Right hindlimb (tissue), 1 donor: ENCODE measurements at regions not wholly inside any gene's neighbourhood (a gene's known extent, or its start where the extent isn't known, plus 50 kb on each side); places are given as distances from the start of the nearest gene placed in this dataset.

Experiments used
- DNase-seq: peaks from one replicate; pipeline ENCODE4 v3.0.0-alpha.2; 2018

DNA sequence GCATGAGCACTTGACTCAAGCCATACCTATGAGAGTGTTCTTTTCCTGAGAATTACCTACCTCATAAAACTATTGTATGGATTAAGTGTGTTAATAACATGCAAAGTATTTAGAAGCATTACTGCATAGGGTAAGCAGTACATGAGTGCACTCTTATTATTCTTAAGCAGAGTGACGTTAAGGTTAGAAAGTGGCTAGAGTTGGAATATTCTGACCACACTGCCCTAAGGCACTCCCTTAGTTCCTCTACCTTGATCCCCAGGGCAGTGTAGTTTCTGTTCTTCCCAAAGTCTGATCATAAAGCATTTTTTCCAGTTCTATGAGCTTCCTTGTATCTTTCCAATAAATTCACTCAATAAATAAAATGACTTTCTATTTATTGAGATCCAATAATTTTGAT, 189.2 kb downstream of the PCSK1 start:
- DNase-seq: no peak

DNA sequence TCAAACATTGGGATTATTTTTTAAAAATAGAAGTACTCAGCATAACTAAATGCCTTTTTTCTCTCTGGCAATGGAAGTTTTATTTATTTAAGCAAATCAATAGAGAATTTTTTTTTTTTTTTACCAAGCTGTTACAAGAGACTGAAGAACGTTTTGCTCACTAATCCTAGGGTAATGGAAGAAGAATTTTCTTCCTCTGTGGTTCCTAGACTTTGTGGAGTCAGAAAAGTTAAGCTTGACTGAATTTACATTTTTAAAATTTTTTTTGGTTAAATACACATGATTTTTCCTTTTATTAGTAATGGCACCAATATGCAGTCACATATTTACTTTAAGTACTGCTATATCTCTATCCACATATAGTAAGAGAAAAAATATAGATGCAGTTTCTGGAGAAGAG, 189.8 kb downstream of the PCSK1 start:
- no peak for DNase-seq

DNA sequence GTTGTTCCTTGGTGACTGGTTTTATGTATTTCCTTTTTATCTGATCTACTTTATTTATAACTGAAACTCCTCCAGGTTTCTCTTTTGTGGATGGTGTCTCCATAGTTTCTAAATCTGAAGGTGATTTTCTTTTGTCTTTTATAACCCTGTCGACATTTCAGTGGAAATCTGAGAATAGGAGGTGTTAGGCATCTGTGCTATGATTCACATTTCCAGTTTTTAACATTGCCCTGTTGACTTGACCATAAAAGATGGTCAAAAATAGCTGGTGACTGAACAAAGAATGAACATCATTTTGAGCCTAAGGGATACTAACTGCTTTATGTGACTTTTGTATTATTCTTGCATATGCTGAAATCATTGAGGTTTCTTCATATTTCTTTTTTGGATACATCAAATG, 190.5 kb downstream of the PCSK1 start:
- no peak for DNase-seq

DNA sequence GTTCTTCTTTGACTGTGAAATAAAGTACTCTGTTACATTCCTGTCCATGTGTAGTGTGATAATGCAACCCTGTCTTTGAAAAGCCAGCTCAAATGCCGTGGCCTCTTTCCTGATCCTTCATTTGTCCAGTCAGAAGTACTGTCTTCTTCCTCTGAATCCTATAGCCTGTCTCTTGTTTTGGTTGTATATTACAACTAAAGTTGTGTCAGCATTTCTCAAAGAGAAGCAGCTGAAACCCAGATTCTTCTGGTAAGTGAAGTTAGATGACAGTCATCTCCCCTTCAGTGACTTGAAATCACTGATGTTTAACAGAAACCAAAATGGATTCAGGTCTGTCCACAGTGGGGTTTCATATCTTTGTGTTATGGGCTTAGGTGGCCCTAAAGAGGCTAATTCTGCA, 196.2 kb downstream of the PCSK1 start:
- no peak for DNase-seq

DNA sequence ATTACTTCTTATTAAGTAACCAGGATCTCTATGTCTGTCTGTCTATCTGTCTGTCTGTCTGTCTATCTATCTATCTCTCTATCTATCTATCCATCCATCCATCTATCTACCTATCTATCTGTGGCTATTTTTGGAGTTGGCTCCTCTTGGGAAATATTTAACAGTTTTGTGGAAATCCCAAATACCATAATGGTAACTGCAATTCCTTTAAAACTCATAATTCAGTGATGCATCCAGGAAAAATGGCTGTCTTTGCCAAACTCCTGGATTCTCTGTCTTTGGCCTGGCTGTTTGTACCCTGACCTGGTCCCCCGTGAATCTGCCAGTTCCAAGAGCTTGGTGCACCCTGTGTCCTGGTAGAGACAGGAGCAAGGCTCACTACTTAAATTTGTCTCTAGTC, 197.0 kb downstream of the PCSK1 start:
- DNase-seq: no peak

DNA sequence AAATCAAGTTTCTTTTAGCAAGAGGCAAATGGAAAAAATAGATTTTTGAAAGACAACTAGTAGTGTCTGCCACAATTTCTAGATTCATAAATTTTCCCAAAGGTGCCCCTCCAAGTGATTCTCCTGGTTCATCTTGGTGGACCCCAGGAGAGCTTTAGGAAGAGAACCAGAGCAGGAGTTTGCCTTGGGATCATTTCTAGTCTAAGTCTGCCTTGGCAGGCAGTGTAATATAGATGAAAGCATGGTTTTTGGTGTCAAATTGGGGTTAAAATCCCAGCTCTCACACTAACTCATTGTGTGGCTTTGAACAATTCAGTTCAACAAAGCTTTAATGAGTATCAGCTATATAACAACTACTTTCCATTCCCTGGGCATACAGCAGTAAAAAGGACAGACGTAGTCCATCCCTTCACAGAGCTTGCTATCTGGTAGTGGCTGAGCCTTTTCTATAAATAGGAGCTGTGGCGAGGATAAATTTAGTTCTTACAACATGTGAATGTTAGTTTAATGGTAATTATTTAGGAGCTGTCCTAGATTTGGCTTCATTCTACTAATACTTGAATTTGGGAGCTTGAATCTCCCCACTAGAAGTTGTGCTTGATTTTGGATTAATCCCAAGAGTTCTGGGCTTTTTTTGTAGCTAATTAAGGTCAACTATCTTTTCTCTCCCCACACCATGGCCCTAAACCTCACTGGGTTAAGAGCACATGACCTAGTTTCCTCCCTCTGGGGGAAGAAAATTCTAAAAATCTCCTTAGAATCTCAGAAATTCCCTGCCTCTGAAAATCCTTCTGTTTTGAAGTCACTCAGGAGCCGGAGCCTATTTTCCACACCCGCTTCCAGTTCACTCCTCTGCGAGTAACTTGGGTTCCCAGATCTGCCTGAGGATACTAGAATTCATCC, 197.8 kb downstream of the PCSK1 start:
- no peak for DNase-seq

- no peak for DNase-seq
These were observed 200.4 kb downstream of the PCSK1 start for GRCh38 chr5:96232602-96233001.

- DNase-seq: no peak
These were observed 203.9 kb downstream of the PCSK1 start for GRCh38 chr5:96229188-96229587.

DNA sequence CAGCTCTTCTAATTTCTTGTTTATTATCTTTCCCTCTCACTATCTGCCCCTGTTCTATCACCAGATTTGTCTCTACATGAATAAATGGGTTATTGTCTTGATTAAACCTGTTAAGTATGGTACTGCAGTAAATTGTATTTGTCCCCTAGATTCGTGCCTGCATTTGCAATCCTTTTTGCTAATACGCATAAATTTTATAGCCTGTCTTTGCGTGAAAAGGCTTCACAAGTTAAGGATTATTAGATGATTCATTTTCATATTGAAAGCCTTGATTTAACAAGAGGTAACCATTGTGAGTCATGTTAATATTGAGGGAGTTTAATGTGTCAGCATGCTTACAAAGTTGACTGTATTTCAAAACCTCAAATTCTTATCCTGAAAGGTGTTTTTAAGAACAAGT, 204.6 kb downstream of the PCSK1 start:
- DNase-seq: no peak

DNA sequence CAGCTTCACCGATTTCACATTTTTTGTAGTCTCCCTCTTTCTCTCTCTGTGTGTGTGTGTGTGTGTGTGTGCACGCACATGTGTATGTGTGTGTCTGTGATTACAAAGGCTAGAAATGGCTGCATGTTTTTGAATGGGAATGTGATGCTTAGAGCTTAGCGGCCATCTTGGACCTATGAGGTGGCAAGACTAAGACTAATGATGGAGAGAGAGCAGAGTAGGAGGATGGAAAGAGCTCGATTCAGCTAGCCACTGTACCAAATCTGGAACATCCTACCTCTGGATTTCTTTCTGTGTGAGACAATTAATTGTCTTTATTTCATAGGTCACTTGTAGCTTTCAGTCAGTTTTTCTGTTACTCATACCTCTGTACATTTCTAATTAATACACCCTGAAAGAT, 205.1 kb downstream of the PCSK1 start:
- no peak for DNase-seq

DNA sequence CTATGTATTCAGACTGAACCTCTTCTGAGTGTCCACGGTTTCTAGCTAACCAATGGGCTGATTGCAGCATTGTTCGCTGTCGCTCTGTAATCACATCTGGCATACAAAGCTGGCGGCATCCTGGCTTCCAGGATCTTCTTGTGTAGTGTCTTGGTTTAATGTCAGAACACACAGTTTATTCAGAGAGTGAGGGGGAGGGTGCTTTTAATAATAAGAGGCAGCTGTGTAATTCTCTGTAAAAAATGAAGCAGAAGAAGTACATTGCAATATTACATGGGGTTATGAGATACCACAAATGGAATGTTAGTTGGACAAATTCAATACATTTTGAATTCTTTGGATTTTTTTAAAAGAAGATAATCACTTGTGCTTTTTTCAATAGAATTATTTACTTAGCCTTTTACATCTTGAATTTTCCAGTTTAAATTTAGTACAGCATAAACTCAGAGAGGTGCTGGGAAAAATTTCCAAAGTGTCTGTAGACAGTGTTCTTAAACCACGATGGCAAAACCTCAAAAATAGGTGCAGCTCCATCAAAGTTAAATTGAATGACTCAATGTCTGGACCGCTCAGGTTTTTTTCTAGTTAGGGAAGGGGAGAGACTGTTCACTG, 206.0 kb downstream of the PCSK1 start:
- peak; percentile 72 for DNase-seq

DNA sequence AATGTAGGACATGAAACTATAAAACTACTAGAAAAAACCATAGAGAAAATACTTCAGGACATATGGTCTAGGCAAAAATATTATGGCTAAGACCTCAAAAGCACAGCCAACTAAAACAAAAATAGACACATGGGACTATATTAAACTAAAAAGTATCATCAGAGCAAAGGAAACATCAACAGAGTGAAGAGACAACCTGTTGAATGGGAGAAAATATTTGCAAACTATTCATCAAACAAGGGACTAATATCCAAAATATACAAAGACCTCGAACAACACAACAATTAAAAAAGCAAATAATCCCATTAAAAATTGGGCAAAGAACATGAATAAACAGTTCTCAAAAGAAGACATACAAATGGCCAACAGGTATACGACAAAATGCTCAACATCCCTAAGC, 210.9 kb downstream of the PCSK1 start:
- DNase-seq: no peak

DNA sequence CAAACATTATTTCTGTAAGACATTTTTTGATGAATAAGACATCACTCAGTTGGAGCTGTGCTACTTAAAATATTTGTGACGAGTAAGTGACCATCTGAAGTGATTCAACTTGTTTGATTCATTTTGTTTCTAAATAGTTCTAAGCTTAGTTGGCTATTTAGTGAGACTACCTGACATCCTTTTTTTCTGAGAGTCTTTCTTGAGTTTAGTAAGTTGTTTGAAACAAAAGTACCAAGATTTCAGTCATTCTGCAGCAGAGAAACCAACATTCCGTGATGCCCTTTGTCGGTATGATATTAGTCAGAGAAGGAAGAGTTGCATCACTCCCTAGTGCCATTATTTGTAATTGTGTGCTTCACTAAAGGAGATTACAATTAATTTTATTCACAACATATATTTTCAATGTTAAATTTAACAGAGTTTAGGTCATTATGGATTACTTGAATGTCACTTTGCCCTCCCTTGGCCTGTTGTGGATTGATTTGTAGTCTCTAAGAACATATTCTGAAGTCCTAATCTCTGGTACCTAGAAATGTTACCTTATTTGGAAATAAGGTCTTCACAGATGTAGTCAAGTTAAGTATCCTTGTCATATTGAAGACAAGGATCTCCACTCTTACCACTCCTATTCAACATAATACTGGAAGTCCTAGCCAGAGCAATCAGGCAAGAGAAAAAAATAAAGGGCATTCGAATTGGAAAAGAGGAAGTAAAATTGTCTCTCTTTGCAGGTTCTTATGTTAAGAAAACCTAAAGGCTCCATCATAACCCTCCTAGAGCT, 212.2 kb downstream of the PCSK1 start:
- no peak for DNase-seq

GRCh38 chr5:96219580-96220281, 213.3 kb downstream of the PCSK1 start:
- DNase-seq: no peak

- DNase-seq: no peak
These were observed 214.4 kb downstream of the PCSK1 start for GRCh38 chr5:96218653-96219052.

DNA sequence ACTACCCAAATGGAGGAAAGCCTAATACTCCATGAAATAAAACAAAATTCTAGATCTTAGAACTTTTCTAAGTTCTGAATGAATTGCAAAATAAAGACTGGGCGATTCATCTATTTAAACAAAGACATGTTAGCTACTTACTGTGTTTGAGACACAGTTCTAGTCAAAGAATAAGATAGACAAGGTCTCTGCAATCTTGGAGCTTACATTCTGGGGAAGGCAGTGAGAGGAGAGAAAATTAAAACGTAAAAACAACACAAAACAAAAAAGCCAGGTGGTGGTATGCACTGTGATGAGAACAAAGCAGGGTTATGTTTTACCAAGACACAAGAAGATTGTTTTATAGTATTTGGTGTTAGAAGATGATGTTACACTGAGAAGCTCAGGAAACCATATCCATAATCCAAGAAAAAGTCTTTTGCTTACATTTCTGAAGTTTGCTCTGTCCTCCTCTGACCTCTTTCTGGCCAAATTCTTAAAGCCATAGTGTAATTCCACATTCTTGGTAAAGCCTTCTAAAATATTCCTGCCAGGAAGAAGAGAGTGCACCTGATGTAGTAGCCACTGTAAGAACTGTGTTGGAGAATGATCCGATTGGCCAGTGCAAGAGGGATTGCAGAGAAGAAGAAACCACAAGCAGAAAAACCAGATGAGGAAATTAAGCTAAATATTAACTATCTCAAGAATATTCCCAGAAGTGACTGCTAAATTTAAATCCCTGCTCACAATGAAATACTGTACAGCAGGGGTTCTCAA, 218.4 kb downstream of the PCSK1 start:
- no peak for DNase-seq

- DNase-seq: no peak
These were observed 223.2 kb downstream of the PCSK1 start for GRCh38 chr5:96209829-96210228.

- DNase-seq: no peak
These were observed 225.6 kb downstream of the PCSK1 start for GRCh38 chr5:96207420-96207819.

- DNase-seq: no peak
These were observed 229.3 kb downstream of the PCSK1 start for GRCh38 chr5:96203761-96204160.

GRCh38 chr5:96201503-96201902, 231.5 kb downstream of the PCSK1 start:
- DNase-seq: no peak

- no peak for DNase-seq
These were observed 232.4 kb downstream of the PCSK1 start for GRCh38 chr5:96200641-96201040.

GRCh38 chr5:96199713-96200183, 233.3 kb downstream of the PCSK1 start:
- no peak for DNase-seq
